ENCODE measurements at regions not wholly inside any gene's neighbourhood (a gene's known extent, or its start where the extent isn't known, plus 50 kb on each side); places are given as distances from the start of the nearest gene placed in this dataset.

DNA sequence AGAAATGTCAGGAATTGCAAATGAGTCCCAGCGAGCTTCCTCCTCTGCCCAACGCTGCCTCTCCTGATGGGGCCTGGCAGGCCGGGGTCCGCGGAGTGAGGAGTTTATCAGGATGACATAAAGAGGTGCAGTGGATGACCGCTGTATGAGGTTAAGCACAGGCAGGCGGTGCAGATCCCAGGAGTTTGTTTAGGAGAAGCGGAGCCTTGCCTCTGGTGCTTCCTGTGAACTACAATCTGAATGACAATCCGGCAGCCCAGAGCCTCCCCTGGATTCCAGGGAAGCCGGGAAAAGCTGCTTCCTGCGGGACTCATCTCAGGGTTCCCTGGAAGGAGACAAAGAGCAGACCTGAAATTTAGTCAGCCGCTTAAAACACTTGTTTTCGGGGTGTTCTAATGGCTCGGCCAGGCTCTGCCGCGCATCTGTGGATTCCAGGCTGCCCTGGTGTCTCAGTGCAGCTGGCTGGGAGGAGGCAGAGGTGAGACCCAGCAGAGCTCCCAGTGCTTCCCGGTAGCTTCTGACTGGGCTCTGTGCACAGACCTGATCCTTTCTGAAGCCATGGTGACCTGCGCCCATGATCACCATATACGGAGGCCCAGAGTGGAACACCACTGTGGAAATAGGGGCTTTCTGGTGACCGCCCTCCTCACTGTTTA is 69.8 kb upstream of the IRX4 start:
- DNase-seq: no peak
- intact Hi-C loops (cut with DNase I; ENCODE audit: low total_unique reads): no loop called here

GRCh38 chr5:1952021-1952420 is 69.3 kb upstream of the IRX4 start:
- intact Hi-C loops (cut with DNase I; ENCODE audit: low total_unique reads): no loop called here
- TF ChIP-seq, protein P1, sequence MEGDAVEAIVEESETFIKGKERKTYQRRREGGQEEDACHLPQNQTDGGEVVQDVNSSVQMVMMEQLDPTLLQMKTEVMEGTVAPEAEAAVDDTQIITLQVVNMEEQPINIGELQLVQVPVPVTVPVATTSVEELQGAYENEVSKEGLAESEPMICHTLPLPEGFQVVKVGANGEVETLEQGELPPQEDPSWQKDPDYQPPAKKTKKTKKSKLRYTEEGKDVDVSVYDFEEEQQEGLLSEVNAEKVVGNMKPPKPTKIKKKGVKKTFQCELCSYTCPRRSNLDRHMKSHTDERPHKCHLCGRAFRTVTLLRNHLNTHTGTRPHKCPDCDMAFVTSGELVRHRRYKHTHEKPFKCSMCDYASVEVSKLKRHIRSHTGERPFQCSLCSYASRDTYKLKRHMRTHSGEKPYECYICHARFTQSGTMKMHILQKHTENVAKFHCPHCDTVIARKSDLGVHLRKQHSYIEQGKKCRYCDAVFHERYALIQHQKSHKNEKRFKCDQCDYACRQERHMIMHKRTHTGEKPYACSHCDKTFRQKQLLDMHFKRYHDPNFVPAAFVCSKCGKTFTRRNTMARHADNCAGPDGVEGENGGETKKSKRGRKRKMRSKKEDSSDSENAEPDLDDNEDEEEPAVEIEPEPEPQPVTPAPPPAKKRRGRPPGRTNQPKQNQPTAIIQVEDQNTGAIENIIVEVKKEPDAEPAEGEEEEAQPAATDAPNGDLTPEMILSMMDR (IDR thresholded peaks at IDR 0.05): no peak
- Histone ChIP-seq H3K4me1 (no peaks in the 10 kb centered on the region), H3K4me3 (no peak overlapping the region), H3K9me3 (no peaks in the 10 kb centered on the region), H3K36me3 (no peaks in the 10 kb centered on the region), H3K27ac (no peak overlapping the region), H3K27me3 (peaks cover 0 to 2% of the 10 kb centered on the region in 2 donors)
- no peak for DNase-seq

More for the DNA sequence above, 69.8 kb upstream of the IRX4 start:
- Histone ChIP-seq H3K27ac (no peak overlapping the region), H3K4me3 (no peak overlapping the region), H3K27me3 (peaks cover 0 to 2% of the 10 kb centered on the region in 2 donors), H3K4me1 (no peaks in the 10 kb centered on the region), H3K36me3 (no peaks in the 10 kb centered on the region), H3K9me3 (no peaks in the 10 kb centered on the region)
- TF ChIP-seq, protein P1 (IDR thresholded peaks at IDR 0.05): no peak

DNA sequence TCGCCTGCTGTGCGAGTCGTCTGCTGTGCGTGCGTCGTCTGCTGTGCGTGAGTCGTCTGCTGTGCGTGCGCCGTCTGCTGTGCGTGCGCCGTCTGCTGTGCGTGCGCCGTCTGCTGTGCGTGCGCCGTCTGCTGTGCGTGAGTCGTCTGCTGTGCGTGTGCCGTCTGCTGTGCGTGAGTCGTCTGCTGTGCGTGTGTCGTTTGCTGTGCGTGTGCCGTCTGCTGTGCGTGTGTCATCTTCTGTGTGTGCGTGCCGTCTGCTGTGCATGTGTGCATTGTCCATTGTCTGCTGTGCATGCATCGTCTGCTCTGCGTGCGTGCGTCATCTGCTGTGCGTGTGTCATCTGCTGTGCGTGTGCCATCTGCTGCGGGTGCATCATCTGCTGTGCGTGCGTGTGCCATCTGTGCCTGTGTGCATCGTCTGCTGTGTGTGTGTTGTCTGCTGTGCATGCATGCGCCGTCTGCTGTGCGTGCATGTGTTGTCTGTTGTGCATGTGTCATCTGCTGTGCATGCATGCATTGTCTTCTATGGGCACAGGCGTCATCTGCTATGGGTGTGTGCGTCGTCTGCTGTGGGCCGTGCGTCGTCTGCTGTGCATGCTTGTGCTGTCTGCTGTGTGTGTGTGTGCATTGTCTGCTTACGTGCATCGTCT is 68.6 kb upstream of the IRX4 start:
- DNase-seq: no peak
- Histone ChIP-seq H3K27ac (no peak overlapping the region), H3K9me3 (no peaks in the 10 kb centered on the region), H3K4me3 (no peak overlapping the region), H3K27me3 (peaks cover 0 to 2% of the 10 kb centered on the region in 2 donors), H3K4me1 (no peaks in the 10 kb centered on the region), H3K36me3 (no peaks in the 10 kb centered on the region)
- TF ChIP-seq, protein P1 (IDR thresholded peaks at IDR 0.05): no peak
- intact Hi-C loops (cut with DNase I; ENCODE audit: low total_unique reads): no loop called here

- Histone ChIP-seq H3K9me3 (no peaks in the 10 kb centered on the region), H3K27ac (no peak overlapping the region), H3K36me3 (no peaks in the 10 kb centered on the region), H3K4me3 (no peak overlapping the region), H3K4me1 (no peaks in the 10 kb centered on the region), H3K27me3 (peaks cover 0 to 2% of the 10 kb centered on the region in 2 donors)
- TF ChIP-seq, protein P1 (IDR thresholded peaks at IDR 0.05): no peak
- intact Hi-C loops (cut with DNase I; ENCODE audit: low total_unique reads): no loop called here
- no peak for DNase-seq
These were observed 68.0 kb upstream of the IRX4 start for GRCh38 chr5:1950708-1951103.

GRCh38 chr5:1950096-1950707 is 67.5 kb upstream of the IRX4 start:
- intact Hi-C loops (cut with DNase I; ENCODE audit: low total_unique reads): no loop called here

More at GRCh38 chr5:1950096-1950707, 67.5 kb upstream of the IRX4 start:
- no peak for DNase-seq
- no peak overlapping the region for H3K27ac ChIP-seq
- H3K4me3 ChIP-seq: no peak overlapping the region
- no peaks in the 10 kb centered on the region for H3K9me3 ChIP-seq
- no peaks in the 10 kb centered on the region for H3K36me3 ChIP-seq
- peaks cover 0 to 2% of the 10 kb centered on the region in 2 donors for H3K27me3 ChIP-seq
- TF ChIP-seq, protein P1 (IDR thresholded peaks at IDR 0.05): no peak
- H3K4me1 ChIP-seq: no peaks in the 10 kb centered on the region

Measured in tibial artery (tissue), 4 donors.